HG03095 (cell line): ENCODE measurements at regions not wholly inside any gene's neighbourhood (a gene's known extent, or its start where the extent isn't known, plus 50 kb on each side); places are given as distances from the start of the nearest gene placed in this dataset.
"Not testable (repeated sequence)": the region's sequence is repeated elsewhere in the genome, so short reads cannot be mapped to it uniquely, and the experiment has no call there.

Experiments
- ATAC-seq: cut with Tn5 transposase; IDR thresholded peaks from one replicate; pipeline ENCODE4 v1.9.1; 2021; ENCODE audit warnings: moderate library complexity; ENCODE audit not compliant: unreplicated experiment

DNA sequence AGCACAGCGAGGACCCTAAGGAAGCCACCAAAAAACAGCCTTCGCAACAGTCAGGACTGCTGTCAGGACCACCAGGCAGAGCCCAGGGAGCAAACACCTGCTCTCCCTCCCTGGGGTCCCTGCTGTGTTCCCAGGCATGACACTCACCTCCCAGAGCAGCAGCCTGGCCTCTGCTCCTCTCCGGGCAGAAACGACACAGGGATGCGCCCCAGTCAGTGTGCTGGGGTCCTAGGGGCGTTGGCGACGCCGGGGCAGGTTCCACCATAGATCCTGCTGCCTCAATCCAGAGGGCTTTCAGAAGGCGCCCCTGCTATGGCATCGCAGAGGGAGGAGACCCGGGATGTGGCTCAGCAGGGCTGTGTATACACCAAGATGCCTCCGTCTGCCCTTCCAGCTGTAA is 169.7 kb upstream of the FOXD4L5 start:
- ATAC-seq, result not testable (repeated sequence)

DNA sequence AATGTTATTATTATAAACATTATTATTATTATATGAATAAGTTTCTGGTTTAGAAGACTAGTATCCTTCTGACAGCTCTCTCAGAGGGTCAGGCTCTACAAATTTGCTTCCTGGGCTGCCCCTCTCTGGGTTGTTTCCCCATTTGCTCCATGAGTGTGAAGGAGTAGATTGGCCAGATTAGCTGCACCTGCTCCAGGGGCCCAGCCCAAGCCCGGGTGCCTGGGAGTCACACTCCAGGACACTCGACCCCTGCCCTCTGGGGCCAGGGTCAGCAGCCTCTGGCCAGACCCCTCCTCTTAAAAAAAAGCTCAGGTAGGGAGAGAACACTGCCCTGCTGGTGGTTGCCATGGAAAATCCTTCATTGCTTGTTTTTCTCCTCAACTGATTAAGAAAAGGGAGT is 169.0 kb upstream of the FOXD4L5 start:
- not testable (repeated sequence) for ATAC-seq

DNA sequence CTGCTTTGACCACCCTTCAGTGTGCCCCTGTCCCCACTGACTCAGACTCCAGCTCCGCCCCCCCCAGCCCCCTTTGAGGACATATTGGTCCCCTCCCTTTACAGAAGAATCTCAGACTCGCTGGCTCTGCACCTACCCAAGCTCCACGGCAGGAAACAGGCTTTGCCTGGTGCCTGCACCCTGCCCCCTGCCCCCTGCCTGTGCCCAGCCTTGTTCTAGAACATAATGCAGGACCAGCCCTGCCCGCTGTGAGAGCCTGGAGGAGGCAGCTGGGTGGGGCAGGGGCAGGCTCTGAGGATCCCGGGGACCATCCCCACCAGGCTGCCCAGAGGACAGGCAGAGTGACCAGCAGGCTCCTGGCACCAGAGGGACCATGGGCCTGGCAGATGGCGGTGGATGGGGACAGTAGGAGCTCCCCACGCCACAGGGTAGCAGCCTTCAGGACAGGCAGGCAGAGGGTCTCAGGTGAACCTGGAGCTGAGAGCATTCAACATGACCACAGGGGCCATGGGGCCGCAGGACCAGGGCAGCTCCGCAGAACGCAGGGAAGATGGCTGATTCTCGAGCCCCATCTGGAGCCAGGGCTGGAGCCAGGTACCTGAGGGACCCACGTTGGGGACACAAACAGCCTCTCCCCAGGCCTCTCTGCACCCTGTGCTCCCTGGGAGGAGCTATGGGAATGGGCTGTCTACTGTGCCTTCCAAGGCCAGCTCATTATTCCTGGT is 165.0 kb upstream of the FOXD4L5 start:
- not testable (repeated sequence) for ATAC-seq

DNA sequence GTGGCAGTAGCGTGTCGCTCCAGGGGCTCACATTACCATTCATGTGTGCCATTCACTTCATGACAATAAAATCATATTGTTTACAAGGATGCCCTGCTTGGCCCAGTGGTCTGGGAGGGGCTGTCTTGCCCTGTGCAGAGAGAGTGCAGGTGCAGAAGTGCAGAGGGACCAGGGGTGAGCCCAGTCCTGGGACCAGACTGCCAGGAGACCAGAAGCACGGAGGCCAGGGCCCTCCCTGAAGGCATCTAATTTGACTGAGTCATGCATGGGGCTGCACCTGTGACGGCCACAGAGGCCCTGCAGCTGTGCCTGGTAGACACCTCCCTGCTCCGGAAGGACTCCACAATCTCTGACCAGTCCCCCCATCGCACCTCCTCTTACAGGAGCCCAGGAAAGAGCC is 164.4 kb upstream of the FOXD4L5 start:
- no peak for ATAC-seq

DNA sequence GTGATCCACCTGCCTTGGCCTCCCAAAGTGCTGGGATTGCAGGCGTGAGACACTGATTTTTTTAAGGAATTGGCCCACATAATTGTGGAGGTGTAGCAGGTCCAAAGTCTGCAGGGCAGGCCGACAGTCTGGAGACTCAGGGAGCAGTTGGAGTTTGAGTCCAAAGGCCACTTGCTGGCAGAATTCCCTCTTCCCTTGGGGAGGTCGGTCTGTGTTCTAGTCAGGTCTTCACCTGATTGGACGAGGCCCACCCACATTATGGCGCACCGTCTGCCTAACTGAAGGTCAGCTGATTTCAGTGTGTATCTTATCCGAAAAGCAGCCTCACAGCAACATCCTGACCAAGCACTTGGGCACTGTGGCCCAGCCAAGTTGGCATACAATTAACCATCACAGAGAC is 162.1 kb upstream of the FOXD4L5 start:
- not testable (repeated sequence) for ATAC-seq

DNA sequence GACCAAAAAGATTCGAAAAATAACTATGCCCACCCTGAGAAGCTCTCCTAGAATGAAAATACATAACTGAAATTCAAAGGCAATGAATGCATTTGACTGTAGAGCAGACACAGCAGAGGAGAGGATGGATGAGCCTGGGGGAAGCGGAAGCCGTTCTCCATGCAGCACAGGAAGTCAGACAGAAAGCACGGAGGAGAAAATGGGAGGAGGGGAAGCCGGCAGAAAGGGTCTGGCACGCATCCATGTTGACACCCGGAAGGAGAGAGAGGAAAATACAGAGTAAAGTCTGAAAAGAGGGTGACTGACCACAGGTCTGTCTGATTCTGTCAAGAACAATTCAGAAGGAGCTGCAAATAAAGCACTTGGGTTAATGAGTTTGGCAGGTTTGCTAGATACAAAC is 161.0 kb upstream of the FOXD4L5 start:
- ATAC-seq, result not testable (repeated sequence)

DNA sequence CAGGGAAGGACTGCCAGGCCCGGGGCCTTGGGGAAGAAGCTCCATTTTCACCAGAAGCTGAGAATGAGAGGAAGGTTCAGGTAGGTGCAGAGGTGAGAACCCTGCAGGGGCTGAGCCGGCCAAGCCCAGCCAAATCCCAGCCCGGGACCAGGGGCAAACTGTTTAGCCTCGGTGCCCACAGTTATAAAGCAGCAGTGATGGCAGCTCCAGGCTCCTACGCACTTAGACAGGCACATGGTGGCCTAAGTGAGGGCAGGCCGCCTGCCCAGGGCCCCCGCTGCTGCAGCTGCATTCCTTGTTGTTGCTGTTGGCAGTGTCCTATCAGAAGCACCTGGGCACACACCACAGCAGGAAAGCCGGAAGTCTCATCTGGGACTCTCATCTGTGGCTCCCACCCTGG is 159.9 kb upstream of the FOXD4L5 start:
- no peak for ATAC-seq

DNA sequence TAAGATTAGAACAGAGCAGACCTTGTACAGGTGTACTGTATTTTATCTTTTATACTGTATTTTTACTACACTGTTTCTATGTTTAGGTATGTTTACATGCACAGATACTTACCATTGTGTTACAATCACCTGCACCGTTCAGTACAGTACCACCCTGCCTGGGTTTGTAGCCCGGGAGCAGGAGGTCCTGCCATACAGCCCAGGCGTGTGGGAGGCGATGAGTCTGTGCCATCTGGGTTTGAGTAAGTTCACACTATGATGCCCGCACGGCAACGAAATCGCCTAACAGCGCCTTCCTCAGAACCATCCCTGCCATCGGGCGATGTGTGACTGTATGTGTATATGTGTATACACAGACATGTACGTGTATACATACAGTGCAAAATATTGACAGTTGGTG is 157.1 kb upstream of the FOXD4L5 start:
- ATAC-seq, result not testable (repeated sequence)

DNA sequence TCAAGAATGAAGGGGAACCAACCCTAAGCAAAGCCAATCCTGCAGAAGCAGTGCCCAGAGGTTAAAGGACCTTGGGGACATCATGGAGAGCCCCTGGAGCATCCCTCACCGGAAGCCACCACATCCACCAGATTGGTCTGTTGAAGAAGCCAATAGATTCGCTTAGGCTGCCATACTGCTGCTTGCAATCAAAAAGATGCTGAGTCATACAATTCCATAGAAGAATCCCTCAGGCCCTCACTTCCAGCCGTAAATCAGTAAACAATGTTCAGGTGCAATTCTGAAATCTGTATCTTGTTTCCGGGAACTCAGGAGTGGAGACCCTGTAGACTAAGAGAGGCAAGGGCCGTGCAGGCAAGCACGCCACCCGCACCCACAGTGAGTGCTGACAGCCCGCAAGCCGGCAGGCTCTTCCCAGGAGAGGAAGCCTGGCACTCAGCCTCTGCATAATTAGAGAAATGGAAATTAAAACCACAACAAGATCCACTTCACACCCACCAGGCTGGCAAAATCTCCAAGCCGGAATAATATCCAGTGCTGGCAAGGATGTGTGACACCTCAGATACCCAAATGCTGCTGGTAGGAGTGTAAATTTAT is 156.4 kb upstream of the FOXD4L5 start:
- not testable (repeated sequence) for ATAC-seq

DNA sequence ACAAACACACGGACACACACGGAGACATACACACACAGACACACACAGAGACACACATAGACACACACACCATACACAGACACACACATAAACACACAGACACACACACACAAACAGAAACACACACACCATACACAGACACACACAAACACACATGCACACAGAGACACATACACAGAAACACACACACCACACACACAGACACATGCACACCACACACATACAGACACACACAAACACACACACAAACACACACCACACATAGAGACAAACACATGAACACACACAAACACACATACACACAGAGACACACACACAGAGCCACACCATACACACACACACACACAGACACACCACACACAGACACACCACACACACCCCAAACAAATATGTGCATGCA is 152.7 kb upstream of the FOXD4L5 start:
- no peak for ATAC-seq

DNA sequence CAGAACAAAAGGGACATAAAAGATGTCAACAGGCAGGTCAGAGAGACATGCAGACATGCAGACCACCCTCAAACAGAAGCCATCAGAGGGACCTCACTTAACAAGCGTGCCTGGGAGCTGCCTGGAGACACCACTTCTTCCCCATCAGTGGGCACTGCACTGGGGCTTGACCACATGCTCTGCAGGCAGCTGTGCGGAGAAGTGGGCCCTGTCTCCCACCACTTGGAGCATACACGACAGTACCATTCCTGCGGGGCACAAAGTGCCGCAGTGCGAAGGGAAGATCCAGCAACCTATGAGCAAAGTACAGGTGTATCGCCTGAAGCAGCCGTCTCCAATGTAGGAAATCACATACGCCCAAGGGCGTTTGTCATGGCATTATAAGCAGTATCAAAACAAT is 150.5 kb upstream of the FOXD4L5 start:
- ATAC-seq, result no peak

DNA sequence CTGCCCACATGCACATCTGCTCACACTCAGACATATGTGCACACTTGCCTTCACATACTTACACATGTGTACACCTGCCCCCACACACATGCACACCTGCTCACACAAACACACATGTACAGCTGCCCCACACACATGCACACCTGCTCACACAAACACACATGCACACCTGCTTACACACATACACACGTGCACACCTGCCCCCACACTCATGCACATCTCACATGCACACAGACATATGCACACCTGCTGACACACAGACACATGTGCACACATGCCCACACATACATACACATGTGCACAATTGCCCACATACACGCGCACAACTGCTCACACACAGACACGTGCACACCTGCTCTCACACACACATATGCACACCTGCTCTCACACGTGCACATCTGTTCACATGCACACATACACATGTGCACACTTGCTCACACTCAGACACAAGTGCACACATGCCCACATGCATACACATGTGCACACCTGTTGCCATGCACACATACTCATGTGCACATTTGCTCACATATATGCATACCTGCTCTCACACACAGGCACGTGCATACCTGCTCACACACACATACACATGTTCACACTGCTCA is 147.8 kb upstream of the FOXD4L5 start:
- ATAC-seq, result no peak

DNA sequence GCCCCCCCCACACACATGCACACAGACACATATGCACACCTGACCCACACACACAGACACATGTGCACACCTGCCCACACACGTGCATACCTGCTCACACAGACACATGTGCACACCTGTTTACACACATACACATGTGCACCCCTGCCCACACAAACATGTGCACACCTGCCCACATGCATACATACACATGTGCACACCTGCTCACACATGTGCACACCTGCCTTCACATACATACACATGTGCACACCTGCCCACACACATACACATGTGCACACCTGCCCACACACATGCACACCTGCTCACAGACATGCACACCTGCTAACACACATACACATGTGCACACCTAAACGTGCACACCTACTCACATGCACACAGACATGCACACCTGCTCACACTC is 147.0 kb upstream of the FOXD4L5 start:
- ATAC-seq, result no peak

DNA sequence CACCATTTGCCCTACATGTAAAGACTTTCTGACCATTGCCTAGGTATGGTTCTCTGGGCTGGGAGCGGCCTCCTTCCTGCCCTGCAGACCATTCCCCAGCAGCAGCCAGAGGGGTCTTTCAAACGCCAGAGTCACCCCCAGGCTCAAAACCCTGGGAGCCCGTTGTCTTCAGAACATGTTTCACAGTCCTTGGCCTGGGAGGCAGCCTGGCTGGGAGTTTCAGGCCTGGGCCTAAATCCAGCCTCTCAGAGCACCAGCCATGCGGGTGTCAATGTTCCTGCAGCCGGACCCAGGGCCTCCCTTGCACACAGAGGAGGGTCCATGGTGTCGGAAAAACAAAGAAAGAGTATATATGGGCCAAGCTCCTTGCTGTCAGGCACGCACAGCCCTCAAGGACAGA is 145.2 kb upstream of the FOXD4L5 start:
- ATAC-seq, result no peak

DNA sequence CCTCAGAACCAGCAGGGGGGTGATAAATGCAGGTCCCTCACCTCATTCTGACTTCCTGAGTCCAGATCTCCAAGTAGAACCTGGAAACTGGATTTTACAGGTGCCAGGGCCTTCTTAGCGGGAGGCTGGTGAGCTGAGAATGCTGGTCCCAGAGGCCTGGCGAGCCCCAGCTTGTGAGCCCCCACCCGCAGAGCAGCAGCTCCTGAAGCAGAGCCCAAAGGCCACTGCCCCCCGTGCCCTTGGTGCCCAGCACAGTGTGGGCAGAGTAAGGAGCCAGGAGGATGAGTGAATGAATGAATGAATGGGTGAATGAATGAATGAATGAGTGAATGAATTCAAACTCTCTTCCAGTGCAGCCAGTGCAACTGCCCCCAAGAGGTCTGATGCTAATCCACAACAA is 142.4 kb upstream of the FOXD4L5 start:
- ATAC-seq, result not testable (repeated sequence)

DNA sequence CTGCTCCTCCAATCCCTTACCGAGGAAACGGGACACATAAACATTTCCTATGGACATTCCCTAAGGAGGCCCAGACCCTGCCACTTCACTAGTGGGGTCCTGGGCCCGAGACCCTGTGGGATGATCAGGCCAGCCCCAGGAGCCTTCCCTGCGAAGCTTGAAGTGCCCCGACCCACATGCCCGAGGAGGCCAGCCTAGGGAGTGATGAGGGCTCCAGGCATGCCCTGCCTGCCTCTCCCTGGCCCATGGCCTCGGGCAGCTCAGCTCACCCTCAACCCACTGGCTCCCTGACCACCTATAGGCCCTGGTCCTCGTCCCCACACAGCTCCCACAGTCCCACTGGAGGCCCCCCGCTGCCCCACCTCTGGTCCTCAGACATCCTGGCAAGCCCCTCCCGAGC is 141.8 kb upstream of the FOXD4L5 start:
- ATAC-seq, result not testable (repeated sequence)

DNA sequence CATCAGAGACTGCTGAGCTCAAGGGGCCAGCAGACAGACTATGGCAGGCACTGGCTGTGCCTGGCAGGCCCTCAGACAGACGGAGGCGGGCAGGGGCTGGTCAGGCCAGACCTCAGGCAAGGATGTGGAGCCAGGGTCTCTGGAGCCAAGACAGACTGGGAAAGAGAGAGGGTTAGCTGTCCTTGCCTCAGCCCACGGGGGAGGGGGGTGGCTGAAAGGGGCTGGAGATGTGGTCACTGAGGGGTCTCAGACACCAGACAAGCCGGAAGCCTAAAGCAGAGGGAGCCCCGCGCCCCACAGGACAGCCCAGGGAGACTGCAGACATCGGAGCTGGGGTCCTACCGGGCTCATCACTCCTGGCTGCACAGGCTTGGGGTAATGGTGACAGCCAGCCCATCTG is 141.2 kb upstream of the FOXD4L5 start:
- ATAC-seq, result no peak

DNA sequence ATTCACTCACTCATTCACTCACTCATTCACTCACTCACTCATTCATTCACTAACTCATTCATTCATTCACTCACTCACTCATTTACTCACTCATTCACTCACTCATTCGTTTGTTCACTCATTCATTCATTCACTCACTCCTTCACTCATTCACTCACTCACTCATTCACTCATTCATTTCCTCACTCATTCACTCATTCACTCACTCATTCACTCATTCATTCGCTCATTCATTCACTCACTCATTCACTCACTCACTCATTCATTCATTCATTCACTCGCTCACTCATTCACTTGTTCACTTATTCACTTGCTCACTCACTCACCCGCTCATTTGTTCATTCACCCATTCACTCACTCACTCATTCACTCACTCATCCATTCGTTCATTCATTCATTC is 140.2 kb upstream of the FOXD4L5 start:
- not testable (repeated sequence) for ATAC-seq

DNA sequence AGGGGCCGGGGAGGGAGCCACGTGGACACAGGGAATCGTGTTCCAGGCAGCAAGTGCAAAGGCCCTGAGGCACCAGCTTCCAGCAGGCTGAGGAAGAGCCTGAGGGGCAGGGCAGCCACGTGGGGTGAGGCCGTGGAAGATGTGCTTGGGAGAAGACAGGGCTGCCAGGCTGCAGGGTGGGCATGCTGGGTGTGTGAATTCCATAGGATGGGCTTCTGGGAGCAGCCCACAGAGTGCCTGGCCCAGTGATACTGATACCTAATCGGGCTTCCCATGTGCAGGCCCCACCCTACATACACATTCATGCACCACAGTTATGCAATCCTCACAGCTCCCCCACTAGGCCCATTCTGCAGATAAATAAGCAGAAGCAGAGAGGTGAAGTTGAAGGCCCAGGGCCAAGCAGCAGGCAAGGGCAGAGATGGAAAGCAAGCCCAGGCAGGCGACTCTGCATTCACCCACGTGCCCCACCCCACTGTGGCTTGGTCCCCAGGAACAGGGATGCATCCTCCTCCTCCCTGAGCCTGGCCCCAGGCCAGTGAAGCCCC is 139.5 kb upstream of the FOXD4L5 start:
- not testable (repeated sequence) for ATAC-seq

DNA sequence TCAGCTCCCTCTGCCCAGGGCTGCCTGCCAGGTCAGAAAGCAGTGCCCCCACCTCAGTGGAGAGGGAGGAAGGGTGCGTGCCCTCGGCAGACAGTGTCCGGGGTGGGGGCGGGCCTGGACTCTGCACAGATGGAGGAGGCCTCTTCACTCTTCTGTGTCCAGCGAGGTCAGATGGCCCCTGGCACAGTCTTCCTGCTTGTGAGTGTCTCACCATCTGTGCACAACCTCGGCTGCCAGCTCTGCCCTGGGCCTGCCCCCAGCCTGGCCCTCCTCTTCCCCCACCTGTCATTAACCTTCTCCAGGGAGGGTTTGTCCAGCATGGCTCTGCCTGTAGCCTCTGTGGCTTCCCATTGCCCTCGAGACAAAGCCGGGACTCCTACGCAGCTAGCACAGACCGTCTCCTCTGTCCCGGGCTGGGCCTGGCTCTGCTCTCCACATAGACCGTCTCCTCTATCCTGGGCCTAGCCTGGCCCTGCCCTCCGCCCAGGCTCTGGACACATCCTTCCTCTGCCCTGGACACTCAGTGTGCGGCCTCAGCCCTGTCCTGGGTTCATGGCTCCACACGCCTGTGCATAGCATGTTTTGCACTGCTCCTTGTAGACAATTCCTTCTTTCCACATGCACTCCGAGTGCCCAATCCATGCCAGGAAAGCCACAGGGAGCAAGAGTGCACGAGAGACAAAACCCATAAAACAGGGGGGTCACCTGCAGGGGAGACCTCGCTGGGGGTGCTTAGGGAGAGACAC is 138.9 kb upstream of the FOXD4L5 start:
- ATAC-seq, result not testable (repeated sequence)

DNA sequence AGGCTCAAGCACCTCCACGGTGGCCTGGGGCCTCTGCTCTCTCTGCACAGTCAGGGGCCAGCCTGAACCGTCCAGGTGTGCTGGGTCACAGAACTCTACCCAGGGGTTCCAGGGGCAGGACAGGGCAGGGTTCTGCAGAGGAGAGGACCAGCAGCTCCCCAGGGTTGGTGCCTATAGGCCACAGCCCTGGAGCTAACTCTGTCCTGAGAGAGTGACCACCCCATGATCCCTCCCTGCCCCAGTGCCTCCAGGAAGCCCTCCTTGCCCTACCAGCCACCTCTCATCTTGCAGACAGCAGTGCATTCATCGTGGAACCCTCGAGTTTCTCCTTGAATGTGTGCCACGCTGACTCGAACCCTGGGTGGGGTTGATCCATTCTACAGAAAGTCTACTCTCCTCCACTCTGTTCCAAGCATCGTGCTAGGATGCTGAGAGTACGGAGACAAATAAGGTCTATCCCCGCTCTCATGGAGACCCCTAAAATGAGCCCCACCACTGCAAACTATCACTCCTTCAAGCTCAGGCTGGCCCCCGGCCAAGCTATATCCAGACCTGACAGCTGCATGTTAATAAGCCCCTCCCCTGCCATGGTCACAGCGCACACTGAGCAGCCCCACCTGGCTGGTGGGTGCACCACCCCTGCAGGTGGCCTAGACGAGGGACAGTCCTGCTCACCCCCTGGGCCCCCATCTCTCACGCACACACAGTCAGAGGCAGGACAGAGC is 138.1 kb upstream of the FOXD4L5 start:
- not testable (repeated sequence) for ATAC-seq
